ENCODE measurements at regions not wholly inside any gene's neighbourhood (a gene's known extent, or its start where the extent isn't known, plus 50 kb on each side); places are given as distances from the start of the nearest gene placed in this dataset.

GRCh38 chr4:156422576-156422975, 468.9 kb upstream of the CTSO start:
- Histone ChIP-seq H3K4me1 (peaks cover 0 to 8% (median 0%) of the 10 kb centered on the region in 4 donors), H3K27ac (no peak overlapping the region), H3K4me3 (no peak overlapping the region), H3K27me3 (no peaks in the 10 kb centered on the region), H3K36me3 (no peaks in the 10 kb centered on the region), H3K9me3 (no peaks in the 10 kb centered on the region)
- TF ChIP-seq EP300 (IDR thresholded peaks at IDR 0.05) = no peak
- TF ChIP-seq, protein P1, sequence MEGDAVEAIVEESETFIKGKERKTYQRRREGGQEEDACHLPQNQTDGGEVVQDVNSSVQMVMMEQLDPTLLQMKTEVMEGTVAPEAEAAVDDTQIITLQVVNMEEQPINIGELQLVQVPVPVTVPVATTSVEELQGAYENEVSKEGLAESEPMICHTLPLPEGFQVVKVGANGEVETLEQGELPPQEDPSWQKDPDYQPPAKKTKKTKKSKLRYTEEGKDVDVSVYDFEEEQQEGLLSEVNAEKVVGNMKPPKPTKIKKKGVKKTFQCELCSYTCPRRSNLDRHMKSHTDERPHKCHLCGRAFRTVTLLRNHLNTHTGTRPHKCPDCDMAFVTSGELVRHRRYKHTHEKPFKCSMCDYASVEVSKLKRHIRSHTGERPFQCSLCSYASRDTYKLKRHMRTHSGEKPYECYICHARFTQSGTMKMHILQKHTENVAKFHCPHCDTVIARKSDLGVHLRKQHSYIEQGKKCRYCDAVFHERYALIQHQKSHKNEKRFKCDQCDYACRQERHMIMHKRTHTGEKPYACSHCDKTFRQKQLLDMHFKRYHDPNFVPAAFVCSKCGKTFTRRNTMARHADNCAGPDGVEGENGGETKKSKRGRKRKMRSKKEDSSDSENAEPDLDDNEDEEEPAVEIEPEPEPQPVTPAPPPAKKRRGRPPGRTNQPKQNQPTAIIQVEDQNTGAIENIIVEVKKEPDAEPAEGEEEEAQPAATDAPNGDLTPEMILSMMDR (IDR thresholded peaks at IDR 0.05) = no peak
- TF ChIP-seq POLR2A (IDR thresholded peaks at IDR 0.05) = no peak
- DNase-seq (ENCODE audit: low spot score in 2 of 2) = no peak
- WGBS, 2 donors = 88 to 97% methylated on average over 1 of the region's 1 CpG

DNA sequence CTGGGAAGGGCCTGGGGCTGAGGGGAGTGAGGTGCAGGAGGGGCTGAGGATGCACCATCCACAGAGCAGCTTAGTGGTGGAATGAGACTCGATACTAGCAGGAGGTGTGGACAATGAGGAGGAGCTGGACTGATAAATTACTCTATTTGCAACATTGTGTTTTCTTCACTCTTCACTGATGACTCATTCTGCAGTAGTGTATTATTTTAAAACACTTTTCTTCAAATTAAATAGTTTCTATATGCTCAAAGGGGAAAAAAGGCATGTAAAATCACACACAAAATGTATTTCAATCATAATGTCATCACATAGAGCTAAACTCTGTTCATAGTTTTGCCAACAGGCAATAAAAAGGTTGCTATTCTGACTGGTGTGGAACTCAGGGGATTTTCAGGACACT, 467.0 kb upstream of the CTSO start:
- DNase-seq (ENCODE audit: low spot score in 2 of 2) = no peak
- Histone ChIP-seq H3K36me3 (no peaks in the 10 kb centered on the region), H3K9me3 (no peaks in the 10 kb centered on the region), H3K27ac (no peak overlapping the region), H3K4me3 (no peak overlapping the region), H3K4me1 (peaks cover 0 to 8% (median 0%) of the 10 kb centered on the region in 4 donors), H3K27me3 (no peaks in the 10 kb centered on the region)
- no peak for TF ChIP-seq POLR2A (IDR thresholded peaks at IDR 0.05)
- TF ChIP-seq, protein P1 (IDR thresholded peaks at IDR 0.05) = no peak
- no peak for TF ChIP-seq EP300 (IDR thresholded peaks at IDR 0.05)
- WGBS, 2 donors = 44 to 61% methylated on average over 1 of the region's 1 CpG

- Histone ChIP-seq H3K36me3 (no peaks in the 10 kb centered on the region), H3K4me1 (peaks cover 0 to 8% (median 0%) of the 10 kb centered on the region in 4 donors), H3K27ac (peak overlapping the region in 2 of 4 donors; percentile 5 to 8), H3K9me3 (no peaks in the 10 kb centered on the region), H3K27me3 (no peaks in the 10 kb centered on the region), H3K4me3 (no peak overlapping the region)
- no peak for TF ChIP-seq EP300 (IDR thresholded peaks at IDR 0.05)
- TF ChIP-seq, protein P1 (IDR thresholded peaks at IDR 0.05) = no peak
- TF ChIP-seq POLR2A (IDR thresholded peaks at IDR 0.05) = no peak
- no peak for DNase-seq (ENCODE audit: low spot score in 2 of 2)
- 48 to 51% methylated on average over 2 of the region's 2 CpGs for WGBS, 2 donors
Measured at GRCh38 chr4:156419080-156419685, 465.5 kb upstream of the CTSO start.

GRCh38 chr4:156414406-156414805, 460.7 kb upstream of the CTSO start:
- no peaks in the 10 kb centered on the region for H3K36me3 ChIP-seq
- H3K4me1 ChIP-seq = peaks cover 0 to 7% (median 0%) of the 10 kb centered on the region in 4 donors
- H3K27me3 ChIP-seq = no peaks in the 10 kb centered on the region
- no peaks in the 10 kb centered on the region for H3K9me3 ChIP-seq
- DNase-seq (ENCODE audit: low spot score in 2 of 2) = no peak
- H3K4me3 ChIP-seq = no peak overlapping the region
- TF ChIP-seq POLR2A (IDR thresholded peaks at IDR 0.05) = no peak
- no peak for TF ChIP-seq EP300 (IDR thresholded peaks at IDR 0.05)
- TF ChIP-seq, protein P1 (IDR thresholded peaks at IDR 0.05) = no peak
- no peak overlapping the region for H3K27ac ChIP-seq

GRCh38 chr4:156413239-156414135, 459.8 kb upstream of the CTSO start:
- Histone ChIP-seq H3K4me1 (no peaks in the 10 kb centered on the region), H3K36me3 (no peaks in the 10 kb centered on the region), H3K9me3 (no peaks in the 10 kb centered on the region), H3K27me3 (no peaks in the 10 kb centered on the region), H3K4me3 (no peak overlapping the region), H3K27ac (no peak overlapping the region)
- DNase-seq (ENCODE audit: low spot score in 2 of 2) = no peak
- 48 to 55% methylated on average over 3 of the region's 3 CpGs for WGBS, 2 donors
- TF ChIP-seq, protein P1 (IDR thresholded peaks at IDR 0.05) = no peak
- no peak for TF ChIP-seq POLR2A (IDR thresholded peaks at IDR 0.05)
- TF ChIP-seq EP300 (IDR thresholded peaks at IDR 0.05) = no peak
